ENCODE measurements at regions not wholly inside any gene's neighbourhood (a gene's known extent, or its start where the extent isn't known, plus 50 kb on each side); places are given as distances from the start of the nearest gene placed in this dataset.

DNA sequence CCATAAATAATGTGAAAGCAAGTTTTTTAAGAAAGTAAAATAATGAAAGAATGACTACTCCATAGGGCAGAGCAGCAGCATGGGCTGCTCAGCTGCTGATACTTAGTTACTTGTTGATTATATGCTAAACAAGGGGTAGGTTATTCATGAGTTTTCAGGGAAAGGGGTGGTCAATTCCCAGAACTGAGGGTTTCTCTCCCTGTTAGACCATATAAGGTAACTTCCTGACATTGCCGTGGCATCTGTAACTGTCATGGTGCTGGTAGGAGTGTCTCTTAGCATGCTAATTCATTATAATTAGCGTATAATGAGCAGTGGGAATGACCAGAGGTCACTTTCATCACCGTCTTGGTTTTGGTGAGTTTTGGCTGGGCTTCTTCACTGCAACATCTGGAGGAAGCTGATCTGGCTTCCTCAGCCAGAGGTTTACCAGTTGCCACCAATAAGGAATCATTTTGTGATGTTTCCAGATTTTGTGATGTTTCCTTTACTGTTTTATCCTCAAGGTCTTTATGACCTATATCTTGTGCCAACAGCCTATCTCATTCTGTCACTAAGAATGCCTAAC, 121.8 kb upstream of the CHL1 start:
- DNase-seq (ENCODE audit: low read depth in 2 of 3, low spot score in 2 of 3), result no peak

DNA sequence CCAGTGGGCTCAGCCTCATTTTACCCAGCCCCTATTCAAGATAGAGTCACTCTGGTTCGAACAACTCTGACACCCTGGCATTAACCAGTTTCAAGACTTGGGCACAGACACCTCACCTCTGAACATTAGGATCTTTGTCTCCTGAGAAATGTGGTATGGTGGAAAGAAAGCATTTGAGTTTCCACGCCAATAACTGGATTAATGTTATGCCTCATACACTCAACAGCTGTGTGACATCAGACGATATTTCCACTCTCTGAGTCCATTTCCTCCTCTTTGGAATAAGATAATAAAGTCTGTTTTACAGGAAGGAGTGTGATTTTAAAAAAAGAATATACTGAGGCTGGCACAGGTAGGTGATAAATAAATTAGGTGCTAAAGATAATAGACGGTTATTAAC, 121.3 kb upstream of the CHL1 start:
- DNase-seq (ENCODE audit: low read depth in 2 of 3, low spot score in 2 of 3), result no peak

DNA sequence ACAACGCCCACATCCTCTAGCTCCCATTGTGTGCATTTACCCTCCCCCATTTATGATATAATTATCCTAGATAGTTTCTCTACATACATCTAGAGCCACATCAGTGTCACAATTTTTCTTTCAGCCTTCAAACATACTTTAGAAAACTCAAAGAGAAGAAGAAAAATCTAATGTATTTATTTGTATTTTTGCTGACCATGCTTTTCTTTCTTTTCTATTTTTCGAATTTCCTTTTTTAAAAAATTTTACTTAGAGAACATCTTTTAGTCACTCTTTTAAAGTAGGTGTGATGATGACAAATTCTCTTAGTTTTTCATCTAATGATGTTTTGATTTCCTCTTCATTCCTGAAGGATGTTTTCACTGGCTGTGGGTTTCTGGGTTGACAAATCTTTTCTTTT, 117.0 kb upstream of the CHL1 start:
- DNase-seq (ENCODE audit: low read depth in 2 of 3, low spot score in 2 of 3), result no peak

DNA sequence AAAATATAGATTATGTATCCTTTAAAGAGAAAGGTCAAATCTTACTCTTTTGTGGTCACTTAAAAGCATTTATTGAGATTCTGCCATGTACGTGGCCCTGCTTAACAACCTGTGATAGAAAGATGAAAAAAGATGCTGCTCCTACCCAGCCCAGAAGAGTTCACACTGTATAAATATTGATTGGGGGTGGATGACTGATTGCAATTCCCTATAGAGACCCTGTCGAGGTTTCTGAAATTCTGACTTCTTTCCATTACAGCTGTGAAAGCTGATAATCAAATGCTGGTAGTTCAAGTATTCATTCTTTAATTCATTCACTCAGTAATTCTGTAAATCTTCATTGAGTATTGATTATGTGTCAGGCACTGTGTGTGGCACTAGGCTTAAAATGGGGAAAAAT, 114.1 kb upstream of the CHL1 start:
- DNase-seq (ENCODE audit: low read depth in 2 of 3, low spot score in 2 of 3), result no peak

DNA sequence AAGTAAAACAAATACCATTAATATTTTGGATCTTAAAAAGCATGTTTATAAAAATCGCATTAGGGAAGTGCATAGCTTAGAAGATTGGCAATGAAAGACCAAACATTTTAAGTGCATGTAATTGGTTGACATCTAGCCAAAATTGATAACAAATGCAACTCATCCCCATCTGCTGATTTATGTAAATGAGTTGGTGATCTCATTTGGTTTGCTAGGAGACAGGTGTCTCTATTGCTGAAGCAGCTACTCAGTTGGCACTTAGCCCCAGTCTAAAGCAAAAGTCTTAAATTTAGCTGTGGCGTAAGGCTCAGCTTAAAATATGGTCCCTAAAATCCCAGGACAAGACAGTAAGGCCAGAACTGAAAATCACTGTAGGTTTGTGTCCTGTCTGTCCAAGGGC, 113.5 kb upstream of the CHL1 start:
- no peak for DNase-seq (ENCODE audit: low read depth in 2 of 3, low spot score in 2 of 3)

DNA sequence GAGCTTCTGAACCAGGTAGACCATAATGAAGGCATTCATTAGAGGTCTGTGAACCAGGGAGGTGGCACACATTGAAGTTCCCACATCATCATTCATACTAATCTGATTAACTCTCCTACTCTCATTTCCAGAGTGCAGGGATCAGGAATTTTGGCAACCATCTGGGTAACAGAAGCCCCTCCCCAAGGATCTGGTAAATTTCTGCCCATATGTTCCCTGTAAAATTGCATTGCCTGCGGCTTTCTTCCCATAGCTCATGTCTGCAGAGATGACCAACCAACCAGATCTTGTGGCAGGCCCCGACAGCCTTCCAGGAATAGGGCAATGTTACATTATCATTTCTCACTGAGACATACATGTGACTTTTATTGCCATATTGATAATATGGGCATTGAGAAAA, 111.4 kb upstream of the CHL1 start:
- no peak for DNase-seq (ENCODE audit: low read depth in 2 of 3, low spot score in 2 of 3)

DNA sequence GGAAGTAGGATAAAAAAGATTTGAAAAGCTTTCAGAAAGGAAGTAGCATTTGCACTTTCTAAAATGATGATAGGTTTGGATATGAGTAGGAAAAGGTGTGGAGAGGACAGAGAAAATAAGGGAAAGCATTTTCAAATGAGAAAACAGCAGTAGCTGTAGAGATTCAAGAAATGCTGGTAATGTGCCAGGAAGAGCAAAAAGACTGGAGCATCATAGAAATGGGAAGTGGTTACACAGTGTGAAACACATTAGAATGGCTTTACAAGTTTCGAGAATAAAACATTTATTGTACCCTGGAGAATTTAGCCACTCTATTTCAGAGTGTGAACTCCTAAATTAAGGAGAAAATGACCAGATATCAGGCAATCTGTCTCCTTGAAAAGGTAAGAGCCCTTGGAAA, 108.3 kb upstream of the CHL1 start:
- peak in 1 of 3 donors; percentile 7 for DNase-seq (ENCODE audit: low read depth in 2 of 3, low spot score in 2 of 3)

DNA sequence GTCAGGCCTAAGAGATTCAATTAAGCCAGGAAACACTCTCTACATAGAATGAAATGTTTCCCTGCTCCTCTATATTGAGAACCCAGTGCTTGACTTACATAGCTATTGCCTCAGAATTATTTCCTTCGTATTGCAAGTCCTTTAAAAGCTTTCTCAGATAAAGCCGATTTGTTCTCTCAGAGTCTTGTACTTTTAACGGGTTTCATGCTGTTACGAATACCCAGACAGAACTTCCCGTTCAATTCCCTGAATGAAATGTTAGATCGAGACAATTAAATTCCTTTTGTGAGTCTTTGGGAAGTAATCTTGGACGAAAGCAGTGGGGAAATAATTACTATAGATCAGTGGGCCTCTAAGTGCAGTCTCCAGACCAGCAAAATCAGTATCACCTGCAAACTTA, 102.8 kb upstream of the CHL1 start:
- no peak for DNase-seq (ENCODE audit: low read depth in 2 of 3, low spot score in 2 of 3)

DNA sequence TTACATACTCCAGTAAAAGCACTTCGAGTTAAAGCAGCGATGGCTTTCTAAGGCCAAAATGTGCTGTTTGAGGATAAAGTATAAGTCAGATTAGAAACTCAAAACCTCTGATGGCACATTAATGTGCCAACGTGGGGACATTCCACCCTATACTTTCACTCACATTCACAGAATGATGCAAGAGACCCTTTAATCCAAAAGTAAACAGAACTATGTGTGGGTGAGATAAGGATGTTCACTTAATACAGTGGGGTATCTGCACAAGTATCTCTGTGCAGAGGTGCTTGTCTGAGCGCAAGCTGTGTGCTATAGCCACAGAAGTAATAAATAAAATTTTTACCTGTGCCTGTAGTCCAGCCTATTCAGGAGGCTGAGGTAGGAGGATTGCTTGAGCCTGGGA, 100.3 kb upstream of the CHL1 start:
- DNase-seq (ENCODE audit: low read depth in 2 of 3, low spot score in 2 of 3), result no peak

DNA sequence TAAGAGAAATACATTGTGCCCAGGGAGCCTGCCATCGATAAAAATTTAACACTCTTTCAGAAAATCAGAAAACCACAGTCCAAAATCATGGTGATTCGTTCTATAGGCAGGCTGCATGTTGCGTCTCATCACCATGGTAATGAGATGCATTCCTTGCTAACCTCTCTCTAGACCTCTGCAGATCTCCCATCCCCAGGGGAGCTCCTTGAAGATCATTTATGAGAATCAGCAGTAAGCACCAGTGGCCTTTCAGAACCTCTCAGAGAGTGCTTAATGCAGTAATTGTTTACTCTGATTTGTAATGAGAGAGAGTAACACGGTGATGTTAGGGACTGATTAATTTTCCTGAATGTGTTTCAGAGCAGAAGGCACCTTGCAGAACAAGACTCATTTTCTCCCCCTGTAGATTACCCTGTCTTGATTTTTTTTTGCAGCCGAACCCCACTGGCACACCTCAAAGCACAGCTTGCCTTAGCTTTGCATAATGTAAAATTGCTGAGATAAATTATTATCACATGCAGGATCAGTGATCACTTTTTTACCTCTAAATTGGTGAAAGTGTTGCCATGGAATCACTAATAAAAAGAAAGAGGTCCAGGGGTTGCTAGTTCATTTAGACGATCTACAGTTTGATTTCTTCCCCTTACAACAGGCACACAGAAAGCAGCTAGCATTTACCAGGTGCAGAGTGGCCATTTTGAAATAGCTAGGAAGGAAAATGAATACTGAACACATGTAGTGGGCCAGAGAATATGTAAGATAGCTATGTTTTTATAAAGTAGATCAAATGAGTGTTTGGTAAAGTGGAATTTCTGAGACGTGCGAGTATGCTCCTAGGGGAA, 98.9 kb upstream of the CHL1 start:
- DNase-seq (ENCODE audit: low read depth in 2 of 3, low spot score in 2 of 3), result no peak

DNA sequence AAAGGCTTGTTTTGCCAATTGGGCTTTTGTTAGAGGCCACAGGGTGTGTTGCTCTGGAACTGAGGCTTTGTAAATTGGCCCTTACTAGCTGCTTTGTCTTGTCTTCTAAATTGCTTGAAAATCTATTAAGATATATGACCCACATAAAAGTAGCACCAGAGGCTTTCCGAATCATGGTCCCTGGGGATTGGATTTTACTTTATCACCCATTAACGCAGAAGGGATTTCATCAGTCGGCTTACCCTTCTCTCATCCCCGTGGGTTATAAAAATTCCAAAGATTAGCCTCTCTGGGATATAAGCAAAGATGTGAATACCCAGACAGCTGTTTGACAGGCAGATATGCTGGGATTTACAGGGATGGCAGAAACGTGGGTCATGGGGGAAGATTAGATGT, 98.3 kb upstream of the CHL1 start:
- DNase-seq (ENCODE audit: low read depth in 2 of 3, low spot score in 2 of 3), result no peak

DNA sequence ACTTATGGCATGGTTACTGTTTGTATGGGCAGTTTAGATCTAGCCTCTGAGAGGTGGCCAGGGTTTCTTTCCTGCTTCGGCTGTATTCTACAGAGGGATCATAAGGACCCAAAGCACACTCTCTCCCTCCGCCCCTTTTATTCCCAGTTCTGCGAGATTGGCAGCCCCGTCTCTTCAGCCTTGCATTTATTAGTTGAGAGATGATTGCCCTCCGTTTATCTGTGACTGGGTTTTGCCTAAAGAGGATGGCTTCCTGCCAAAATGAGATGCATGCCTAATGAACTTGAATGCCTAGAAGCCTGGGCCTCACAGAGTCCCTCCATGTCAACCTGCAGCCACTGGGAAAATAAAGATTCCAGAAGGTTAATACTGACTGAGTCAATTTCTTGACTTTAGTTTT, 97.1 kb upstream of the CHL1 start:
- no peak for DNase-seq (ENCODE audit: low read depth in 2 of 3, low spot score in 2 of 3)

DNA sequence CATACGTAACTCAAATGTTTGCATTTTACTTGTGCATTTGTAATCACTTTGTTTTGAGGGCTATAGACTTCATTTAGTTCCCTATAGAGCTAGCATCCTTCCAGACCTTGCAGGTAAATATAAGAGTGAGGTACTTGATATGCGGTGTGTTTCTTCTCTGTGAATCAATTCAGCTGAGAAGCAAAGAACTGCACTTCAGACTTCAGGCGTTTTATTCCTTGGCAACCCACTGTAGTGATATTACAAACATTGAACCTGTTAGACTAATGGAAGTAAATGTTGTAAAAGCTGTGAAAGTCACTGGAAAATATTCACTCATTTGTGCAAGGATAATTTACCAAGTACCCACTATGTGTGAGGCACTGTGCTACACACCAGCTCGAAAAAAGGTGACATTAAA, 94.1 kb upstream of the CHL1 start:
- DNase-seq (ENCODE audit: low read depth in 2 of 3, low spot score in 2 of 3), result no peak

DNA sequence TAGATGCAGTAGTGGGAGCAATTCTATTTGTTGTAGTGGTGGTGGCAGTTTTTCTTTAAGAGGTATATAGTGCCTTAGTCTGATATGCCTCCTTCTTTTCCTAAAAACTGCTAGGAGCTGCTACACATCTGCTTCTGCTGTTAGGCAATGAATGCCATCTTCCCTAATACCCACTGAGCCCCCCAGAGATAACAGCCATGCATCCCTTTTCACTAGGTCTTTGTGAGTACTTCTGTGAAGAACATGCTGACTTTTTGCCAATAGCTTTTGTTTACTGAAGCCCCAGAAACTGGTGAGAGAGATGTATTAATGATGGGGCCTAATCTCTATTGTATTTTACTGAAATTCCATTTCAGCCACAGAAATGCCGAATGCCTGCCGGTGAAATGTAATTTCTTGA, 92.6 kb upstream of the CHL1 start:
- DNase-seq (ENCODE audit: low read depth in 2 of 3, low spot score in 2 of 3), result no peak

DNA sequence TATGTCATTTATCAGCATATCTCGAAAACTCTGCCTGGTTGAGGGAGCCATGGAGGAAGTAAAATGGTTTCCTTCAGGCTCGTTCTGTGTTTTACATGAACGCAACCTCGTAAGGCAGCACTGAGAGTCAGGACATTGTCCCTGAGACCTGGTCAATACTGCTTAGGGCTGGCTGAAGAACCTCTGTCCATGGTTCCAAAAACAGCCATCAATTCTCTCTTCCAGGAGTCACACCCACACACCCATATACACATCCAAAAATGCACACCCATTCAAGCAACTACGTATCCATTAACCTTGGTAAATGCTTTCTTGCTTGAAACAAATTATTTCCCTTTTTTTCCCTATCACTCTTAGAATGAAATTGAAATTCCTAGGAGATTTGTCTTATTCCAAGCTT, 91.0 kb upstream of the CHL1 start:
- no peak for DNase-seq (ENCODE audit: low read depth in 2 of 3, low spot score in 2 of 3)

DNA sequence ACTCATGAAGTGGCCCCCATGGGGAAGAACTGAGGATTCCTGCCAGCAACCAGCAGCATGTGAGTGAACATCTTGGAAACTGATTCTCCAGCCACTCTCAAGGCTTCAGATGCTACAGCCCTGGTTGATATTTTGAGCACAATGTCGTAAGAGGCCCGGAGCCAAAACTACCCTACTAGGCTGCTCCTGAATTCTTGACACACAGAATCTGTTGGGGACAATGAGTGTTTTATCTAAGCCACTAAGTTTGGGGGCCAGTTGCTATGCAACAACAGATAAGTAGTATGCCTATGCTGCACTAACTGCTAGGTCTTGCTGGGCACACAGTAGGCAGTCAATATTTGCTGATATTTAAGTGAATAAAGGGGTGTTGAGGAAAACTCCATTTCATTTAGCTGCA, 89.9 kb upstream of the CHL1 start:
- no peak for DNase-seq (ENCODE audit: low read depth in 2 of 3, low spot score in 2 of 3)

DNA sequence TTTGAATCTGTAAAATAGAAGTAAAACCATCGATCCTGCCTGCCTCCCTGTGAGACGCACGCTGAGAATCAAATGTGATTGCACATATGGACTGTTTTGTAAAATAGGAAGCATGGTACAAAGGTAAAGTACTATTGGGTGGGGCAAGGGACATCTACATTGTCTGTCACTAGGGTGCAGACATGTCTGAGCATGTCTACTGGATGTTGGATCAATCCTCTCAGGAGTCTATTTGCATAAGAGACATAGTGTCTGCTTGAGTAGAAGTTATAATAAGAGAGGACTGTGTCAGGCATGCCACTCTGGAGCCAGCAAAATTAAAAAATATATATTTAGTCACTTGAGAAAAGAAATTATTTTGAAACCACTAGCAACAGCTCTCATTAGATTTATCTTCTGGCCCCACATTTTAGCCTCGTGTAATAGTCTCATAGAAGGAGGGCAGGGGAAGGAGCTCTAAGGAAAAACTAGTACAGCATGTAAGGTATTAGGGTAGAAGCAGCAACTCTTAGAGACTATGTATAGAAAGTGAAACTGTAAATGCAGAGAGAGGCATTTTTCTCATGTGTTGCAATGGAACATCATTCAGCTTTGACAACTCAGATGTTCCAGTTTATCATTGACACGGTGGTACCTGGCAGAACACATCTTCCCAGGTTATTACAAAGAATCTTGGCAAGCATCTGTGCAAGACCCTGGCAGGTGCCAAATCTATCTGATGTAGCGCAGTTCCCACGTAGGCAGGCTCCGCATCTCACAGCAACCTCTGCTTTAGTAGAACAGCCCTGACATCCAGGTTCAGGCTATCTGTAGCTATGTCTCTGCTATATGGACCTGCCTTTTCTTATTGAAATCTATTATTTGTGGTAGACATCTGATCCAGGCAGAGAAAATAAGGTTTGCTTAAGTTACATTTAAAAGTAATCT, 85.2 kb upstream of the CHL1 start:
- DNase-seq (ENCODE audit: low read depth in 2 of 3, low spot score in 2 of 3), result no peak

DNA sequence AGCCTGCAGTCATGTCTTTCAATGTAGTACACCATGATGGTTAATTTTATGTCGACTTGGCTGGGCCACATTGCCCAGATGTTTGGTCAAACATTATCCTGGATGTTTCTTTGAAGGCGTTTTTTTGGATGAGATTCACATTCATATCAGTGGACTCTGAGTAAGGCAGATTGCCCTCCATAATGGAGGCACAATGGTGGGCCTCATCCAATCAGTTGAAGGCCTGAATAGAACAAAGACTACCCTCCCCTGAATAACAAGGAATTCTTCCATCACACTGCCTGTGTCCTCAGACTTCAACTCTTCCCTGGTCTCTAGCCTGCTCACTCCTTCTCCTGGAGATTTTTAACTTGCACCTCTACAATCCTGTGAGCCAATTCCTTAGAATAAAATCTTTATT, 83.8 kb upstream of the CHL1 start:
- no peak for DNase-seq (ENCODE audit: low read depth in 2 of 3, low spot score in 2 of 3)

DNA sequence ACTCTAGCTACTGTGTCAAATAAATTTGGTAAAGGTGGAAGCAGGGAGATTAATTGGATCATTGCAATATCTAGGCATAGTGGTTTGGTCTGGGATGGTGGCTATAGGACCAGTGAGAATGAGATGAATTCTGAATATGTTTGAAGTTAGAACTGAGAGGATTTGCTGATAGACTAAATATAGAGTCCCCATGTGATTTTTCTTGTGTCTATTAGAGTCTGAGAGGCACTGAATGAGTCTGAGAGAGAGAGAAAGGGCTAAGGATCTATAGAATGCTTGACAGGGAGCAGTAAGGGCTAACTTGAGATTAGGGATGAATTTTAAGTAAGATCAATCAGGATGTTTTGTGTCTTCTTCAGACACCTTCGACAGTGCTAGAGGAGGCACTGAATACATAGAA, 77.9 kb upstream of the CHL1 start:
- no peak for DNase-seq (ENCODE audit: low read depth in 2 of 3, low spot score in 2 of 3)

DNA sequence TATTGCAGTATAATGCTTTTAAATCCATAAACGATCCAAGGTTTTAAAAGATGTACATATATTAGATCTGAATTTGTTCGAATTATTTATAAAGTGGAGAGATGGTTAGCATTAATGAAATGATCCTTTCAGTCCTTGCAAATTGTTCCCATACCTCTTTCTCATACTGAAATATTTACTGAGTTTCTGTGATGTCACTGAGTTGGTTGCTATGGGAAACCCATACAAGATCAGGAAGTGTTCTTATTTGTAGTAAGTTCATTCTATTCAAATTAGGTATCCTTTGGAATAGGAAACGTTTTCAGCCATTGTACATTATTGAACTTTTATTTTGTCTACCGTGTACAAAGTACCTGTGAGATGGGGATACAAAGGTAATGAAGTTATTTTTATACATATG, 73.2 kb upstream of the CHL1 start:
- no peak for DNase-seq (ENCODE audit: low read depth in 2 of 3, low spot score in 2 of 3)

DNA sequence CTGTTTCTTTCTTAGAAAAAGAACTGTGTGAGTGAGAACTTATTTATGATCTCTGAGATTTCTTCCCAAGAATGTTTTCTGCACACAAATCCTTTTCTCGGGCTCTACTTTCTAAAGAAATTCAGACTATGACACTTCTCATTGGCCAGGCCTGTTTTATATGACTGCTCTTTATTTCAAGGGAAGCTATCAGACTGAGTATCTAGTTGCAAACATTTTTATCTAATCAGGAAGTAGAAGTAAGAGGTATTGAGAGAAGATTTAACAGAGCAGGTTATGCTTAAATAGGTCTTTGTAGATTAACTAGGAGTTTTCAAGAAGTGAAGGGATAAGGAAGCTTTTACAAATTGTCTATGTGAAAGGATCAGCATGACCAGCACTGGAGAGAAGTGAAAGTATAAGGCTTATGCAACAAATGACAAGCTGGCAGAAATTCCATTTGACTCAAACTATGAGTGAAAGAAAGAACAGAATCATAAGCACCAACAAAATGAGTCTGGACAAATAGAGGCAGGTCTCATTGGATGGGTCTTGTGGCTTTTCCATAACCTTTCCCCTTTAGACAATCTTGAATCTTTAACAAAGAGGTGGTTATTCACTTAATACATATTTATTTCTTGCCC, 71.9 kb upstream of the CHL1 start:
- DNase-seq (ENCODE audit: low read depth in 2 of 3, low spot score in 2 of 3), result no peak

All from hematopoietic multipotent progenitor cell (in vitro differentiated cells).